ENCODE measurements at regions not wholly inside any gene's neighbourhood (a gene's known extent, or its start where the extent isn't known, plus 50 kb on each side); places are given as distances from the start of the nearest gene placed in this dataset.

- TF ChIP-seq POLR2AphosphoS5 (IDR thresholded peaks at IDR 0.05) (no peak), CTCF (IDR thresholded peaks at IDR 0.05) (no peak), POLR2A (IDR thresholded peaks at IDR 0.05) (no peak), EP300 (IDR thresholded peaks at IDR 0.05) (no peak)
These were observed 631.8 kb upstream of the NOX3 start for GRCh38 chr6:156087487-156087886.

Measured in stomach (tissue), 4 donors.